WTC11 (cell line): ENCODE measurements at regions not wholly inside any gene's neighbourhood (a gene's known extent, or its start where the extent isn't known, plus 50 kb on each side); places are given as distances from the start of the nearest gene placed in this dataset.

ENCODE experiments used
- ATAC-seq: fragments of 200-7000 bp; cut with Tn5 transposase; 2 replicates; pipeline ENCODE4 v1.10.0; 2021; ENCODE audit warnings: mild to moderate bottlenecking, moderate library complexity
- CTCF ChIA-PET: fragments of 300-600 bp; sonication (Branson Sonifier 250); formaldehyde crosslinking; loops from one replicate; lab custom pipeline; 2021; ENCODE audit warnings: antibody characterized with exemption; lab: Charles Lee
- POLR2A ChIA-PET: fragments of 350-600 bp; sonication (Branson Sonifier 250); formaldehyde crosslinking; loops from one replicate; lab custom pipeline; 2021; ENCODE audit warnings: antibody characterized with exemption; lab: Charles Lee
- DNase-seq: peaks from one replicate; pipeline ENCODE4 v3.0.0; 2021; ENCODE audit warnings: low spot score
- H3K27ac Mint-ChIP-seq: 2 replicates; pipeline ENCODE4 v1.8.0; 2021; ENCODE audit warnings: mixed read lengths
- H3K27me3 Mint-ChIP-seq: 2 replicates; pipeline ENCODE4 v1.8.0; 2021; ENCODE audit warnings: low read depth, mild to moderate bottlenecking, moderate library complexity, mixed read lengths
- H3K36me3 Mint-ChIP-seq: 2 replicates; pipeline ENCODE4 v1.8.0; 2021; ENCODE audit warnings: mixed read lengths
- H3K4me1 Mint-ChIP-seq: 2 replicates; pipeline ENCODE4 v1.8.0; 2022; ENCODE audit warnings: mixed read lengths
- H3K4me3 Mint-ChIP-seq: 2 replicates; pipeline ENCODE4 v1.8.0; 2021; ENCODE audit warnings: mild to moderate bottlenecking, moderate library complexity, mixed read lengths
- H3K9me3 Mint-ChIP-seq: 2 replicates; pipeline ENCODE4 v1.8.0; 2021; ENCODE audit warnings: mixed read lengths
- AFF4 ChIP-seq: sonication (generic); formaldehyde crosslinking; IDR thresholded peaks from 2 replicates; pipeline ENCODE4 v1.8.1; 2023; ENCODE audit warnings: mild to moderate bottlenecking, missing genetic modification reagents, borderline replicate concordance
- AR ChIP-seq: fragments of 250-450 bp; sonication (Bioruptor Pico); IDR thresholded peaks from 2 replicates; pipeline ENCODE4 v1.9.0; 2021; ENCODE audit warnings: mild to moderate bottlenecking
- ATF6 ChIP-seq: sonication (generic); formaldehyde crosslinking; IDR thresholded peaks from 2 replicates; pipeline ENCODE4 v1.8.1; 2023; ENCODE audit warnings: mild to moderate bottlenecking, missing genetic modification reagents
- CREM ChIP-seq: sonication (generic); formaldehyde crosslinking; IDR thresholded peaks from 2 replicates; pipeline ENCODE4 v1.8.1; 2022; ENCODE audit warnings: mild to moderate bottlenecking, missing genetic modification reagents, moderate library complexity
- FOXJ3 ChIP-seq: sonication (generic); formaldehyde crosslinking; IDR thresholded peaks from 2 replicates; pipeline ENCODE4 v1.9.0; 2021; ENCODE audit warnings: missing genetic modification reagents, mild to moderate bottlenecking, borderline replicate concordance
- IRF2 ChIP-seq: sonication (generic); formaldehyde crosslinking; IDR thresholded peaks from 2 replicates; pipeline ENCODE4 v1.8.0; 2022; ENCODE audit warnings: low read depth, missing genetic modification reagents, borderline replicate concordance
- KAT7 ChIP-seq: sonication (generic); formaldehyde crosslinking; IDR thresholded peaks from 2 replicates; pipeline ENCODE4 v1.8.1; 2023; ENCODE audit warnings: missing genetic modification reagents, mild to moderate bottlenecking, borderline replicate concordance
- NR2C2 ChIP-seq: sonication (generic); formaldehyde crosslinking; IDR thresholded peaks from 2 replicates; pipeline ENCODE4 v1.8.0; 2022; ENCODE audit warnings: mild to moderate bottlenecking, missing genetic modification reagents
- SMAD3 ChIP-seq: sonication (generic); formaldehyde crosslinking; IDR thresholded peaks from 2 replicates; pipeline ENCODE4 v1.8.0; 2022; ENCODE audit warnings: missing genetic modification reagents, mild to moderate bottlenecking, borderline replicate concordance
- ZBTB21 ChIP-seq: sonication (generic); formaldehyde crosslinking; IDR thresholded peaks from 2 replicates; pipeline ENCODE4 v1.8.1; 2023; ENCODE audit warnings: mild to moderate bottlenecking, missing genetic modification reagents, borderline replicate concordance
- ZBTB43 ChIP-seq: sonication (generic); formaldehyde crosslinking; IDR thresholded peaks from 2 replicates; pipeline ENCODE4 v1.8.1; 2023; ENCODE audit warnings: mild to moderate bottlenecking, missing genetic modification reagents
- ZNF138 ChIP-seq: sonication (generic); formaldehyde crosslinking; conservative IDR thresholded peaks from 2 replicates; pipeline ENCODE4 v1.8.1; 2022; ENCODE audit warnings: mild to moderate bottlenecking, moderate library complexity, missing genetic modification reagents
- ZNF263 ChIP-seq: sonication (generic); formaldehyde crosslinking; IDR thresholded peaks from 2 replicates; pipeline ENCODE4 v1.8.1; 2022; ENCODE audit warnings: low read depth, mild to moderate bottlenecking, moderate library complexity, missing genetic modification reagents
- ZNF396 ChIP-seq: fragments of 250-450 bp; sonication (Bioruptor Pico); IDR thresholded peaks from 2 replicates; pipeline ENCODE4 v1.8.0; 2021; ENCODE audit warnings: mild to moderate bottlenecking, moderate library complexity, borderline replicate concordance
- ZNF512 ChIP-seq: sonication (generic); formaldehyde crosslinking; IDR thresholded peaks from 2 replicates; pipeline ENCODE4 v1.8.1; 2022; ENCODE audit warnings: missing genetic modification reagents, borderline replicate concordance
- ZNF671 ChIP-seq: fragments of 250-450 bp; sonication (Bioruptor Pico); IDR thresholded peaks from 2 replicates; pipeline ENCODE4 v1.8.0; 2021; ENCODE audit warnings: mild to moderate bottlenecking
- TF ChIP-seq, protein P1 (sequence below): sonication (generic); formaldehyde crosslinking; IDR thresholded peaks from 2 replicates; pipeline ENCODE4 v1.8.1; 2022; ENCODE audit warnings: low read depth, mild to moderate bottlenecking, moderate library complexity, missing genetic modification reagents, borderline replicate concordance
- TF ChIP-seq, protein P2 (sequence below): sonication (generic); formaldehyde crosslinking; conservative IDR thresholded peaks from 2 replicates; pipeline ENCODE4 v1.8.1; 2022; ENCODE audit warnings: mild to moderate bottlenecking, missing genetic modification reagents
- TF ChIP-seq, protein P3 (sequence below): sonication (generic); formaldehyde crosslinking; IDR thresholded peaks from 2 replicates; pipeline ENCODE4 v1.8.1; 2022; ENCODE audit warnings: mild to moderate bottlenecking, moderate library complexity, missing genetic modification reagents

DNA sequence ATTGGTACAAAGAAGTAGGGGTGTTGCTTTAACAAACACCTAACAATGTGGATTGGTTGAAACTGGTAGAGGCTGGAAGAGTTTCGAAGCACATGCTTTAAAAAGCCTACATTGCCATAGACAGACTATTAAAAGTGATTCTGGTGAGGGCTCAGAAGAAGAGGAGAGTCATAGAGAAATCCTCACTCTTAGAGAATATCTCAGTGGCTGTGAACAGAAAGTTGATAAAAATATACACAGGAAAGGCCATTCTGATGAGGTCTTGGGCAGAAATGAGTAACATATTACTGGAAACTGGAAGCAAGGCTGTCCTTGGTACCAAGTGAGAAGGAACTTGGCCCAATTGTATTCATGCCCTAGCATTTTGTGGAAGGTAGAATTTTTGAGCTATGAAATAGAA lies 173.7 kb upstream of the CRBN start (continued):
- TF ChIP-seq ZNF512 (no peak), ZNF396 (no peak), ZNF263 (CRISPR knock-in tag) (no peak), FOXJ3 (CRISPR knock-in tag) (no peak), ZNF138 (no peak), SMAD3 (CRISPR knock-in tag) (no peak), ZBTB43 (CRISPR knock-in tag) (no peak), KAT7 (no peak), ZBTB21 (CRISPR knock-in tag) (no peak), ATF6 (CRISPR knock-in tag) (no peak), AFF4 (no peak)
- TF ChIP-seq, protein P1, sequence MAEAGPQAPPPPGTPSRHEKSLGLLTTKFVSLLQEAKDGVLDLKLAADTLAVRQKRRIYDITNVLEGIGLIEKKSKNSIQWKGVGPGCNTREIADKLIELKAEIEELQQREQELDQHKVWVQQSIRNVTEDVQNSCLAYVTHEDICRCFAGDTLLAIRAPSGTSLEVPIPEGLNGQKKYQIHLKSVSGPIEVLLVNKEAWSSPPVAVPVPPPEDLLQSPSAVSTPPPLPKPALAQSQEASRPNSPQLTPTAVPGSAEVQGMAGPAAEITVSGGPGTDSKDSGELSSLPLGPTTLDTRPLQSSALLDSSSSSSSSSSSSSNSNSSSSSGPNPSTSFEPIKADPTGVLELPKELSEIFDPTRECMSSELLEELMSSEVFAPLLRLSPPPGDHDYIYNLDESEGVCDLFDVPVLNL (CRISPR knock-in tag) = no peak
- TF ChIP-seq, protein P2, sequence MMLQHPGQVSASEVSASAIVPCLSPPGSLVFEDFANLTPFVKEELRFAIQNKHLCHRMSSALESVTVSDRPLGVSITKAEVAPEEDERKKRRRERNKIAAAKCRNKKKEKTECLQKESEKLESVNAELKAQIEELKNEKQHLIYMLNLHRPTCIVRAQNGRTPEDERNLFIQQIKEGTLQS (CRISPR knock-in tag) = no peak

DNA sequence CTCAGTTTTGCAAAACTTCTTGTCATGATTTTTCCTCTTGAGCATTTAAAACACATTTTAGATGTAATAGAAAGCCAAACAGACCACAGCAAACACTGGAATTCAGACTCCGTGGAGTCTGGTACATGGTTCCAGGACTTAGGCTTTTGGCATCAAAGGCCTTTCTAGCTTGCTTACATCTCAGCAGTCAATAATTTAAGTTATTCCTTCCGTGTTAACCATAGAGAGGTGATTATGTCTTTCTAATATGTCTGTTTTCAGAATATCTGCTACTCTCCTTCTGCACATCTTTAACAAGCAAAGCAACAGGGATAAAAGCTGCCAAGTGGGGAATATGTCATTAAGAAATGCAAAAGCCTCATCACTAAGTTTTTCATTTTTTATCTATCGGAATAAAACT lies 171.7 kb upstream of the CRBN start:
- H3K27ac Mint-ChIP-seq = no peak overlapping the region
- CTCF ChIA-PET = no interaction called here
- peaks cover 75% of the 10 kb centered on the region for H3K9me3 Mint-ChIP-seq
- no peak for TF ChIP-seq AR
- TF ChIP-seq, protein P3, sequence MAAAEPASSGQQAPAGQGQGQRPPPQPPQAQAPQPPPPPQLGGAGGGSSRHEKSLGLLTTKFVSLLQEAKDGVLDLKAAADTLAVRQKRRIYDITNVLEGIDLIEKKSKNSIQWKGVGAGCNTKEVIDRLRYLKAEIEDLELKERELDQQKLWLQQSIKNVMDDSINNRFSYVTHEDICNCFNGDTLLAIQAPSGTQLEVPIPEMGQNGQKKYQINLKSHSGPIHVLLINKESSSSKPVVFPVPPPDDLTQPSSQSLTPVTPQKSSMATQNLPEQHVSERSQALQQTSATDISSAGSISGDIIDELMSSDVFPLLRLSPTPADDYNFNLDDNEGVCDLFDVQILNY (CRISPR knock-in tag) = no peak
- no peak for TF ChIP-seq ZBTB43 (CRISPR knock-in tag)
- no peak for TF ChIP-seq CREM (CRISPR knock-in tag)
- no peak for TF ChIP-seq FOXJ3 (CRISPR knock-in tag)
- no peak for TF ChIP-seq NR2C2 (CRISPR knock-in tag)
- TF ChIP-seq, protein P1 (CRISPR knock-in tag) = no peak
- TF ChIP-seq IRF2 = no peak
- no peak for TF ChIP-seq ZNF671

More for the DNA sequence above, 171.7 kb upstream of the CRBN start:
- POLR2A ChIA-PET = no interaction called here
- Mint-ChIP-seq H3K4me3 (no peak overlapping the region), H3K36me3 (peaks cover 25% of the 10 kb centered on the region), H3K4me1 (no peaks in the 10 kb centered on the region; the same call in 1 of the 2 replicates), H3K27me3 (no peaks in the 10 kb centered on the region; the same call in 1 of the 2 replicates)
- ATAC-seq = no peak
- no peak for DNase-seq
